Activated CD4-positive, alpha-beta memory T cell treated with anti-CD3 and anti-CD28 coated beads, Interleukin-2, amount 10 ng/mL, durations not matched to agents 7 days and 5 days (primary cell): ENCODE measurements at regions not wholly inside any gene's neighbourhood (a gene's known extent, or its start where the extent isn't known, plus 50 kb on each side); places are given as distances from the start of the nearest gene placed in this dataset.
"Not testable (repeated sequence)": the region's sequence is repeated elsewhere in the genome, so short reads cannot be mapped to it uniquely, and the experiment has no call there.

Experiments used
- CTCF ChIA-PET: fragments of 350-600 bp; sonication (Branson Sonifier 250); formaldehyde crosslinking; loops from one replicate; lab custom pipeline; 2021; ENCODE audit warnings: antibody characterized with exemption, inconsistent platforms; lab: Charles Lee
- POLR2A ChIA-PET: fragments of 350-600 bp; sonication (Branson Sonifier 250); formaldehyde crosslinking; loops from one replicate; lab custom pipeline; 2021; ENCODE audit warnings: antibody characterized with exemption; lab: Charles Lee
- DNase-seq: peaks from one replicate; pipeline ENCODE4 v3.0.0-alpha.2; 2020
- H3K27ac Mint-ChIP-seq: one replicate; pipeline ENCODE4 v1.8.0; 2021; ENCODE audit warnings: mild to moderate bottlenecking, mixed read lengths
- H3K27me3 Mint-ChIP-seq: one replicate; pipeline ENCODE4 v1.8.0; 2021; ENCODE audit warnings: mixed read lengths
- H3K36me3 Mint-ChIP-seq: one replicate; pipeline ENCODE4 v1.8.0; 2021; ENCODE audit warnings: low read depth, mixed read lengths
- H3K4me1 Mint-ChIP-seq: one replicate; pipeline ENCODE4 v1.8.0; 2021; ENCODE audit warnings: mixed read lengths
- H3K4me3 Mint-ChIP-seq: one replicate; pipeline ENCODE4 v1.8.0; 2021; ENCODE audit warnings: mild to moderate bottlenecking, mixed read lengths
- H3K9me3 Mint-ChIP-seq: one replicate; pipeline ENCODE4 v1.8.0; 2021; ENCODE audit warnings: mixed read lengths

GRCh38 chr4:173091362-173091761 lies 77.2 kb upstream of the GALNT7 start:
- POLR2A ChIA-PET, result no interaction called here
- Mint-ChIP-seq H3K27ac (no peak overlapping the region), H3K9me3 (no peaks in the 10 kb centered on the region), H3K36me3 (no peaks in the 10 kb centered on the region), H3K27me3 (peaks cover 3% of the 10 kb centered on the region), H3K4me3 (no peak overlapping the region), H3K4me1 (no peaks in the 10 kb centered on the region)
- CTCF ChIA-PET, result no interaction called here
- DNase-seq, result no peak

- Mint-ChIP-seq H3K4me3 (no peak overlapping the region), H3K4me1 (no peaks in the 10 kb centered on the region), H3K36me3 (no peaks in the 10 kb centered on the region), H3K9me3 (no peaks in the 10 kb centered on the region), H3K27me3 (peaks cover 3% of the 10 kb centered on the region), H3K27ac (no peak overlapping the region)
- POLR2A ChIA-PET, result no interaction called here
- CTCF ChIA-PET, result no interaction called here
- no peak for DNase-seq
Observed at GRCh38 chr4:173091958-173092357, 76.7 kb upstream of the GALNT7 start.

GRCh38 chr4:173093361-173093760 lies 75.2 kb upstream of the GALNT7 start:
- no peak overlapping the region for H3K27ac Mint-ChIP-seq
- H3K4me1 Mint-ChIP-seq, result no peaks in the 10 kb centered on the region
- CTCF ChIA-PET, result no interaction called here
- no peaks in the 10 kb centered on the region for H3K36me3 Mint-ChIP-seq
- no peak for DNase-seq
- H3K4me3 Mint-ChIP-seq, result no peak overlapping the region
- H3K27me3 Mint-ChIP-seq, result no peaks in the 10 kb centered on the region
- H3K9me3 Mint-ChIP-seq, result no peaks in the 10 kb centered on the region
- POLR2A ChIA-PET, result no interaction called here

GRCh38 chr4:173094739-173095421 lies 73.7 kb upstream of the GALNT7 start:
- no peaks in the 10 kb centered on the region for H3K4me1 Mint-ChIP-seq
- no peak overlapping the region for H3K4me3 Mint-ChIP-seq
- ChIA-PET POLR2A (no interaction called here), CTCF (no interaction called here)
- no peaks in the 10 kb centered on the region for H3K36me3 Mint-ChIP-seq
- H3K27ac Mint-ChIP-seq, result no peak overlapping the region
- H3K9me3 Mint-ChIP-seq, result no peaks in the 10 kb centered on the region
- no peaks in the 10 kb centered on the region for H3K27me3 Mint-ChIP-seq
- DNase-seq, result no peak

- CTCF ChIA-PET, result not testable (repeated sequence)
Observed at GRCh38 chr4:173099447-173099846, 69.2 kb upstream of the GALNT7 start.

GRCh38 chr4:173111031-173111430 lies 57.6 kb upstream of the GALNT7 start:
- H3K4me3 Mint-ChIP-seq, result no peak overlapping the region
- H3K27me3 Mint-ChIP-seq, result peaks cover 4% of the 10 kb centered on the region
- no peak overlapping the region for H3K27ac Mint-ChIP-seq
- ChIA-PET POLR2A (no interaction called here), CTCF (interaction anchor here (1.4 to 2.3 kb wide), 2 partner anchors 87 to 191 kb away, joined by 4 to 5 read pairs; no protein-coding TSS in a partner anchor)
- H3K36me3 Mint-ChIP-seq, result no peaks in the 10 kb centered on the region
- DNase-seq, result no peak
- no peaks in the 10 kb centered on the region for H3K4me1 Mint-ChIP-seq
- peaks cover 4% of the 10 kb centered on the region for H3K9me3 Mint-ChIP-seq

More at GRCh38 chr4:173099447-173099846, 69.2 kb upstream of the GALNT7 start:
- H3K4me1 Mint-ChIP-seq, POLR2A ChIA-PET, H3K27ac Mint-ChIP-seq, H3K4me3 Mint-ChIP-seq, DNase-seq, H3K36me3 Mint-ChIP-seq, H3K9me3 Mint-ChIP-seq, H3K27me3 Mint-ChIP-seq: not testable (repeated sequence)

GRCh38 chr4:173117430-173117829 lies 51.2 kb upstream of the GALNT7 start:
- POLR2A ChIA-PET, CTCF ChIA-PET, H3K4me1 Mint-ChIP-seq, H3K36me3 Mint-ChIP-seq, H3K9me3 Mint-ChIP-seq, H3K27ac Mint-ChIP-seq, DNase-seq, H3K4me3 Mint-ChIP-seq, H3K27me3 Mint-ChIP-seq: not testable (repeated sequence)
